Neuron (in vitro differentiated cells): ENCODE measurements at regions not wholly inside any gene's neighbourhood (a gene's known extent, or its start where the extent isn't known, plus 50 kb on each side); places are given as distances from the start of the nearest gene placed in this dataset.

Experiments used
- H2AFZ ChIP-seq: one replicate; pipeline ENCODE4 v1.6.1; 2013; ENCODE audit warnings: low read depth, mild to moderate bottlenecking, inconsistent platforms, low read length, moderate library complexity
- H3K27me3 ChIP-seq: one replicate; pipeline ENCODE4 v1.6.1; 2013; ENCODE audit warnings: low read length; ENCODE audit not compliant: insufficient read depth
- H3K36me3 ChIP-seq: one replicate; pipeline ENCODE4 v1.6.1; 2013; ENCODE audit warnings: low read length; ENCODE audit not compliant: insufficient read depth
- H3K4me1 ChIP-seq: one replicate; pipeline ENCODE4 v1.6.1; 2013; ENCODE audit warnings: low read length; ENCODE audit not compliant: insufficient read depth
- H3K4me3 ChIP-seq: 2 replicates; pipeline ENCODE4 v1.5.1; 2013; ENCODE audit warnings: mild to moderate bottlenecking, low read length, moderate library complexity
- H3K9me3 ChIP-seq: one replicate; pipeline ENCODE4 v1.6.1; 2013; ENCODE audit warnings: low read length

- Histone ChIP-seq H3K27me3 (peaks cover 69% of the 10 kb centered on the region), H2AFZ (no peak overlapping the region), H3K4me3 (no peak overlapping the region), H3K36me3 (no peaks in the 10 kb centered on the region), H3K9me3 (no peaks in the 10 kb centered on the region), H3K4me1 (peaks cover 17% of the 10 kb centered on the region)
Measured at GRCh38 chr2:120439637-120440384, 93.9 kb downstream of the INHBB start.

DNA sequence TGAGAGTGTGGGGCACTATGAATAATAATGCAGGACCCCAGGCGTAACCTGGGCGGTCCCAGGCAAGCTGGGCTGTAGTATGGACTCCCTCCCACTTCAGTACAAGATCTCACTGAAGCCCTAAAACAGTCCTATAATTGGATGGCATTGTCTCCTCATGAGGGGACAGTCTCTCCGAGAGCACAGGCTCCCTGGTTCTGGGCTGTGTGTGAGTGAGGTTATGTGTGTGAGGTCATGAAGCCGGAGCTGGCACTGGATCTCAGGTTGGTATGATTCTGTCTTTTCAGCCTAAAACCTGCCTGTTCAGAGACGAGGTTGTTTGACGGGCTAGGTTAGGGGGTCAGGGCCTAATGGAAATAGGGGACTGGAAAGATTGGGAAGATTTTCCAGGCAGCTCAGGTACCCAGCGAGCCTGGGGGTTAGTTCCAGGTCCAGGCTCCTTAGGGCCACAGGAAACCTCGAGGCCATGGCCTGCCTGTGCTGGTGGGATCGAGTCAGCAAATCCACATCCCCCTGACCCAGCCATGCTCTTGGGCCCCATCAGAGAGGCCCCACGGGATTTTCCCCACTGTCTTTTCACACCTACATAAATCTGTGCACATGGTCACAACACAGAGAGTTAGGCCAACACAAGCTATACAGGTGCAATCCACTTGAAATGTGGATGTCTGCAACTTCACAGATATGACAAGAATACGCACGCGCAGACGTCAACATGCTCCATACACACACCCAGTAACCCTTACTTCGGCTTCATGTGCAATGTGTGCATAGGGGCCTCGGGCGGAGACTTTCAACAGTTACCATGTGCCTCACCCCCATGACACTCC lies 94.8 kb downstream of the INHBB start:
- Histone ChIP-seq H3K36me3 (no peaks in the 10 kb centered on the region), H3K4me1 (peaks cover 17% of the 10 kb centered on the region), H3K4me3 (no peak overlapping the region), H3K27me3 (peaks cover 69% of the 10 kb centered on the region), H2AFZ (no peak overlapping the region), H3K9me3 (no peaks in the 10 kb centered on the region)

GRCh38 chr2:120441351-120441700 lies 95.4 kb downstream of the INHBB start:
- H2AFZ ChIP-seq = no peak overlapping the region
- no peak overlapping the region for H3K4me3 ChIP-seq
- H3K9me3 ChIP-seq = no peaks in the 10 kb centered on the region
- peaks cover 66% of the 10 kb centered on the region for H3K27me3 ChIP-seq
- H3K36me3 ChIP-seq = no peaks in the 10 kb centered on the region
- H3K4me1 ChIP-seq = peaks cover 17% of the 10 kb centered on the region

DNA sequence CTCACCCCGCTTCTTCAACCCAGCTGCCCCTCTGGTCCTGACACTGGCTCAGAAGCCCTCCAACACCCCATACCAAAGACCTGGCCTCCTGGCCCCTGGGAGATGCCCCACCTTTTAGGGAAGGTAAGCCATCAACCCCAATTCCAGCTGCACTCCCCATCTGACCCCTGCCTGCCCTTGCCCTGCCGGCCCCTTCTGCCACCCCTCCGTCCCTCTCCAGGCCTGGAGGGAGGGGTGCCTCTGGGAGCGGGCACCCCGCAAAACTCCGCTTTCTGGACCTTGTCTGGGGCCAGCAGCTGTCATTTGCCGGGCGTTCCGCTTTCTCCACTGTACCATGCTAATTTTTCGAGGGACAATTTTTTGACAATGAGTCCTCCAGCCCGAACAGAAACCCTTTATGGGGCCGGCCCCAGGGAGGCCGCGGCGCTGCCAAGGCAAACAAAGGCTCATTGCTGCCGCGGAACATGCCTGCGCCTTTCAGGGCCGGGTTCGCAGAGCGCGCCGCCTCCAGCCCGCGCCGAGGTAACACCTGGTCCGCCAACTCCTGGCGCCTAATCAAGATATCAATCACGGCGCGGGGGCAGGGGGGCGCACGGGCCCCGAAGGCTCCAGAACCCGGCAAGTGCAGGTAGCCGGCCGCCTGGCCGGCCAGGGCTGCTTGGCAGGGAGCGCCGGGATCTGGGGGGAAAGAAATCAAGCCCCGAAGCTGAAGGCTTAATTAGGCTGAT lies 96.0 kb downstream of the INHBB start:
- Histone ChIP-seq H3K9me3 (no peaks in the 10 kb centered on the region), H3K27me3 (peaks cover 67% of the 10 kb centered on the region), H2AFZ (no peak overlapping the region), H3K4me3 (no peak overlapping the region), H3K36me3 (no peaks in the 10 kb centered on the region), H3K4me1 (peaks cover 17% of the 10 kb centered on the region)

DNA sequence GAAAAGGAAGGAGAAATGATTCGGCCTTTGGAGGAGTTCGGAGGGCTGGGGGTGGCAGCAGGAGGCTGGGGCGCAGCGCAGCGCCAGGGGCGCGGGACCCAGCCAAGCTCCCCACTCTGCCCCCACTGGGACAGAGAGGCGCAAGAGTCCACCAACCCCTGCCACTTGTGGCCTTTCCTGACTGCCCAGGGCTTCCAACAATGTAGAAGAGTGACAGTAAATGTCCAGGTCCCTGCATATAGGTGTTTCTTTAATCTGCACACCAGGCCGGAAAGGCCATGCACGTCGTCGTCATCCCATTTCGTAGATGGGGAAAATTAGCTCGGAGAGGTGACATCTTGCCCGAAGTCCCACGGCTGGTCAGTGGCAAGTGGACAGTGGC lies 96.6 kb downstream of the INHBB start:
- Histone ChIP-seq H2AFZ (no peak overlapping the region), H3K9me3 (no peaks in the 10 kb centered on the region), H3K4me1 (peaks cover 17% of the 10 kb centered on the region), H3K27me3 (peaks cover 74% of the 10 kb centered on the region), H3K36me3 (no peaks in the 10 kb centered on the region), H3K4me3 (no peak overlapping the region)

DNA sequence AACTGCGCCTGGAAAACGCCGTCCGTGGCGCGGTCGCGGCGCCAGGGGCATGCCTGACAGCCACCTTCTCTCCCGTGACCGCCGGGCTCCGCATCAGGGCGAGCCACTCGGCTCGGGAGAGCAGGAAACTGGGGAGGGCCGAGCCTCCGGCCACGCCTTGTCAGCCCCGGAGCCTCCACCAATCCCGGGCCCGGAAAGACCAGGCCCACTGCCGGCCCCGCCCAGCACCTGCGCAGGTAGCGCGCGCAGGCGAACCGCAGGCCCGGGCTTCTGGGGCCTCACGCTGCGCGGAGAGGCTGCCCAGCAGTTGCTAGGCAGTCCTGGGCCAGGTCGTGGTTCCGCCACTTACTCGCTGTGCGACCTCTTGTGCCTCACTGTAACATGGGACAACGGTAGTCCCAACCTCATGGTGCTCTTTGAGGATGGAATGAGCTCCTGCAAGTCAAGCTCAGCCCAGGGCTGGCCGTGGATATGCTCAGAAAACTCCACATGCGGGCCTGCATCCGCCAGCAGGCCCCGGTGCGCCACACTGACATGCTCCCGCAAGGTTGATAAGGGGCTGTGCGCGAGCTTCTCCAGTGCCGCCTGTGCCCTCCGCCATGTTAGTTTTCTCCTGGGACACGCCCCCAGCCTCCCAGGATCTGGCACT lies 97.1 kb downstream of the INHBB start:
- Histone ChIP-seq H3K4me1 (peaks cover 17% of the 10 kb centered on the region), H3K36me3 (no peaks in the 10 kb centered on the region), H3K9me3 (no peaks in the 10 kb centered on the region), H3K4me3 (no peak overlapping the region), H3K27me3 (peaks cover 79% of the 10 kb centered on the region), H2AFZ (no peak overlapping the region)

- peaks cover 17% of the 10 kb centered on the region for H3K4me1 ChIP-seq
- H2AFZ ChIP-seq = no peak overlapping the region
- peaks cover 84% of the 10 kb centered on the region for H3K27me3 ChIP-seq
- no peak overlapping the region for H3K4me3 ChIP-seq
- no peaks in the 10 kb centered on the region for H3K36me3 ChIP-seq
- H3K9me3 ChIP-seq = no peaks in the 10 kb centered on the region
Measured at GRCh38 chr2:120443946-120444345, 98.0 kb downstream of the INHBB start.

GRCh38 chr2:120444691-120445240 lies 98.8 kb downstream of the INHBB start:
- Histone ChIP-seq H2AFZ (no peak overlapping the region), H3K27me3 (peaks cover 84% of the 10 kb centered on the region), H3K4me1 (peaks cover 17% of the 10 kb centered on the region), H3K4me3 (no peak overlapping the region), H3K9me3 (no peaks in the 10 kb centered on the region), H3K36me3 (no peaks in the 10 kb centered on the region)

GRCh38 chr2:120445449-120446143 lies 99.7 kb downstream of the INHBB start:
- Histone ChIP-seq H3K36me3 (no peaks in the 10 kb centered on the region), H3K27me3 (peaks cover 84% of the 10 kb centered on the region), H3K4me1 (peaks cover 17% of the 10 kb centered on the region), H3K9me3 (no peaks in the 10 kb centered on the region), H3K4me3 (no peak overlapping the region), H2AFZ (no peak overlapping the region)

DNA sequence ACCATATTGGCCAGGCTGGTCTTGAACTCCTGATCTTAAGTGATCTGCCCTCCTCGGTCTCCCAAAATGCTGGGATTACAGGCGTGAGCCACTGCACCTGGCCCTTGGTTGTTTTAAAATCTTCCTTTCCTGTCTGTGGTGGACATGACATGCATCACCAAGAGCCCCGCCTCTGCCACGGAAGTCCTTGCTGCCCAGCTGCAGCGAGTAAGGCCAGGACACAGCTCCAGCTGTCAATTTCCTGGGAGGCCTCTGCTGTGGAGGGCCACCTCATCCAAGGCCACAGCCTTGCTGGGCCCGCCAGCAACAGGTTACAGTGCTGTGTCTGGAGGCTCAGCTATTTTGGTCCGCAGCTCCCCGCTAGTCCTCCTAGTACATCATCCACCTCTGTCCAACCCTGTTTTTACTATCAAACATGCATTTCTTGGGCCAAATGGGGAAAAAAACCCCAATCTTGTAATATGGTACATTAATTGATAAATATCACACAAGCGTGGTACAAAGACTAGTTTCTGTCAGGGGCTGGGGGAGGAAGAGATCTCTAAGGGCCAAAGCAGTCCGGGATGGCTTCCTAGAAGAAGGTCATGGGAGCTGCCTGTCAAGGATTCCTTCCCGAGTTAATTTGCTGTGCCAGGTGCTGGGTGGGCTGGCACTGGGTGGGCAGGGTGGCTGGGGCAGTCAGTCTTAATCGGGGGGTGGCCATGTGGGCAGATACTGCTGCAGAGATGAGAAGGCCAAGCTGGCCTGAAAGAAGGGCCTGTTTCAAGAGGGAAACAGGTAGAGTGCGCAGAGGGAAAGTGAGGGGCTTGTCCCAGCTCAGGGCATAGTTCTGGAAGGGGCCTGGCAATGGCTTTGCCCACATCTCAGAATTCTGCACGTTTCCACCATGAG lies 100.5 kb downstream of the INHBB start:
- no peaks in the 10 kb centered on the region for H3K9me3 ChIP-seq
- H3K4me3 ChIP-seq = no peak overlapping the region
- peaks cover 84% of the 10 kb centered on the region for H3K27me3 ChIP-seq
- H3K36me3 ChIP-seq = no peaks in the 10 kb centered on the region
- no peak overlapping the region for H2AFZ ChIP-seq
- H3K4me1 ChIP-seq = peaks cover 11% of the 10 kb centered on the region

DNA sequence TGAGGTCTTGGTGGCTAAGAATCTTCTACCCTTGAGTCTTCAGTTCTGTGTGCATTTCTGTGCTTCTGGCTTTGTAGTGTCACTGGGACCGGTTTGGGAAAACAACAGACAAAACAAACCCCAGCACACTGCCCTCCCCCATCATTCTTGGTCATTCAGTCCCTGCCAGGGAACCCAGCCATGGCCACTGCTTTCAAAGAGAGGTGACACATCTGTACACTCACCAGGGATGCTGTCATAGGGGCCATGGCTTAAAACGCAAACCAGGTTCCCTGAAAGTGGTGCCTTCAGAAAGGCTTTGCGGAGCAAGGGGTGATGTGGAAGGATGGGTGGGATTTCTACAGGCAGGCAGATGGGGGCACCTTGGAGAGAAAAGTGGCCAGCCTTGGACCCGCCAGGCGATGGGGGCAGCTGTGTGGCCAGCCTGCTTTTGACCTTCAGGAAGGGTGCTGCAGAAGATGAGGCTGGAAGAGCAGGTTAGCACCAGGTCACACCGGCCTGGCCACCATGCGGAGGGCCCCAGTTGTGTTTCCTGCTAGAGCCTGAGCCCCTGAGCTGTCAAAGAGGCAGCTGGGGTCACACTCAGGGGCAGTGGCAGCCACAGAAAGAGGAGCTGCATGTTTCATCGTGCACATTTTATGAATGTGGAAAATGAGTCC lies 101.3 kb downstream of the INHBB start:
- peaks cover 4% of the 10 kb centered on the region for H3K4me1 ChIP-seq
- no peak overlapping the region for H2AFZ ChIP-seq
- no peak overlapping the region for H3K4me3 ChIP-seq
- peaks cover 84% of the 10 kb centered on the region for H3K27me3 ChIP-seq
- no peaks in the 10 kb centered on the region for H3K9me3 ChIP-seq
- H3K36me3 ChIP-seq = no peaks in the 10 kb centered on the region
